GM12878 (cell line): ENCODE measurements at regions not wholly inside any gene's neighbourhood (a gene's known extent, or its start where the extent isn't known, plus 50 kb on each side); places are given as distances from the start of the nearest gene placed in this dataset.

Source experiments
- ATAC-seq: fragments of 200-7000 bp; cut with Tn5 transposase; 3 replicates; pipeline ENCODE4 v1.9.1; 2020; ENCODE audit warnings: mild to moderate bottlenecking, moderate library complexity
- BruUV-seq: library from RNA; stranded (reverse); fragments of 400-500 nt; replicated peaks from 2 replicates; lab custom pipeline; 2021; lab: Mats Ljungman, UMichigan
- CTCF ChIA-PET: fragments of 300-600 bp; sonication (Branson Sonifier 250); formaldehyde crosslinking; extraction: SDS; loops from one replicate; lab custom pipeline; 2021; ENCODE audit warnings: inconsistent platforms; lab: Yijun Ruan, JAX
- POLR2A ChIA-PET: fragments of 350-600 bp; formaldehyde crosslinking; extraction: SDS; loops from one replicate; lab custom pipeline; 2021; ENCODE audit warnings: inconsistent platforms; lab: Charles Lee
- RAD21 ChIA-PET: fragments of 300-600 bp; sonication (Branson Sonifier 250); formaldehyde crosslinking; loops from one replicate; lab custom pipeline; 2023; ENCODE audit warnings: antibody characterized with exemption; ENCODE audit not compliant: unreplicated experiment; lab: Charles Lee
- SMC1A ChIA-PET: fragments of 300-600 bp; sonication (Branson Sonifier 250); formaldehyde crosslinking; loops from one replicate; lab custom pipeline; 2023; ENCODE audit not compliant: unreplicated experiment, uncharacterized antibody; lab: Charles Lee
- DNase-seq: peaks from one replicate; pipeline ENCODE4 v3.0.0-alpha.2; 2011; ENCODE audit warnings: low read depth, low spot score
- FAIRE-seq: peaks from 3 replicates; lab custom pipeline; 2011; peaks lifted over from hg19 to GRCh38; lab: Jason Lieb, UNC
- H2AFZ ChIP-seq: 2 replicates; pipeline ENCODE4 v1.6.0; 2011; ENCODE audit warnings: low read depth, low read length, control low read depth; ENCODE audit not compliant: control insufficient read depth
- H3K27ac ChIP-seq: 2 replicates; pipeline ENCODE4 v1.5.1; 2011; ENCODE audit warnings: control low read depth; ENCODE audit not compliant: control insufficient read depth, insufficient read depth
- H3K27me3 ChIP-seq, 2 experiments: replicated peaks in 1 of 2; 2 replicates each; pipeline versions ENCODE4 v1.6.0 to v1.6.1; 2011; ENCODE audit warnings: low read length in 1 of 2; ENCODE audit not compliant: control insufficient read depth in 2 of 2, insufficient read depth in 2 of 2
- H3K36me3 ChIP-seq, 2 experiments: 2 replicates each; pipeline ENCODE4 v1.5.1; 2011; ENCODE audit warnings: low read length in 1 of 2; ENCODE audit not compliant: control insufficient read depth in 2 of 2, insufficient read depth in 2 of 2
- H3K4me1 ChIP-seq: 2 replicates; pipeline ENCODE4 v1.6.1; 2011; ENCODE audit warnings: mild to moderate bottlenecking, low read length, moderate library complexity, mixed read lengths; ENCODE audit not compliant: control insufficient read depth, insufficient read depth
- H3K4me2 ChIP-seq: 2 replicates; pipeline ENCODE4 v1.6.0; 2011; ENCODE audit warnings: control low read depth; ENCODE audit not compliant: control insufficient read depth, insufficient read depth
- H3K4me3 ChIP-seq: fragments of 200-600 bp; sonication (generic); 2 replicates; pipeline ENCODE4 v1.5.1; 2016
- H3K79me2 ChIP-seq: 2 replicates; pipeline ENCODE4 v1.6.0; 2011; ENCODE audit warnings: low read length; ENCODE audit not compliant: control insufficient read depth, insufficient read depth
- H3K9ac ChIP-seq: 2 replicates; pipeline ENCODE4 v1.8.0; 2011; ENCODE audit warnings: low read length, control low read depth, mixed read lengths; ENCODE audit not compliant: control insufficient read depth, insufficient read depth
- H3K9me3 ChIP-seq: replicated peaks from 3 replicates; pipeline ENCODE4 v1.5.1; 2011; ENCODE audit warnings: mild to moderate bottlenecking, low read length; ENCODE audit not compliant: control insufficient read depth, insufficient read depth
- H4K20me1 ChIP-seq: 2 replicates; pipeline ENCODE4 v1.6.0; 2011; ENCODE audit not compliant: control insufficient read depth, insufficient read depth
- CTCF ChIP-seq, 3 experiments: IDR thresholded peaks in 2 of 3; conservative IDR thresholded peaks in 1 of 3; 2 replicates each; pipeline ENCODE4 v1.5.1; 2011; ENCODE audit warnings: low read depth in 3 of 3, low read length in 3 of 3, mild to moderate bottlenecking in 3 of 3, control low read depth in 2 of 3, moderate library complexity in 2 of 3, inconsistent platforms in 1 of 3, mixed read lengths in 1 of 3; ENCODE audit not compliant: control insufficient read depth in 2 of 3, insufficient read depth in 1 of 3; ENCODE audit errors: extremely low read depth in 1 of 3
- E2F4 ChIP-seq: IDR thresholded peaks from 2 replicates; pipeline ENCODE4 v1.6.1; 2012; ENCODE audit warnings: low read depth, low read length, improper control_type of control experiment
- EGR1 ChIP-seq, 2 experiments: IDR thresholded peaks; 1 replicate in 1 of 2; 2 replicates in 1 of 2; pipeline ENCODE4 v1.6.1; 2011 to 2012; ENCODE audit warnings: low read depth in 2 of 2, low read length in 2 of 2, borderline replicate concordance in 1 of 2, mild to moderate bottlenecking in 1 of 2, moderate library complexity in 1 of 2
- FOXK2 ChIP-seq: fragments of 450-650 bp; IDR thresholded peaks from 2 replicates; pipeline ENCODE4 v1.6.1; 2017; ENCODE audit warnings: mild to moderate bottlenecking, moderate library complexity
- GABPA ChIP-seq: IDR thresholded peaks from 2 replicates; pipeline ENCODE4 v1.6.1; 2014; ENCODE audit warnings: antibody characterized with exemption, low read depth, mild to moderate bottlenecking, inconsistent platforms
- IRF5 ChIP-seq: fragments of 450-650 bp; IDR thresholded peaks from 2 replicates; pipeline ENCODE4 v1.6.1; 2017; ENCODE audit warnings: borderline replicate concordance
- MEF2B ChIP-seq: fragments of 450-650 bp; IDR thresholded peaks from 2 replicates; pipeline ENCODE4 v1.6.1; 2018; ENCODE audit warnings: mild to moderate bottlenecking, moderate library complexity; ENCODE audit not compliant: partially characterized antibody, poor library complexity, severe bottlenecking
- MTA3 ChIP-seq: IDR thresholded peaks from 2 replicates; pipeline ENCODE4 v1.6.1; 2012; ENCODE audit warnings: low read length, inconsistent platforms, borderline replicate concordance
- NRF1 ChIP-seq: conservative IDR thresholded peaks from 2 replicates; pipeline ENCODE4 v1.6.1; 2011; ENCODE audit warnings: mild to moderate bottlenecking, low read depth, low read length, improper control_type of control experiment
- PBX3 ChIP-seq: IDR thresholded peaks from 2 replicates; pipeline ENCODE4 v1.6.1; 2011; ENCODE audit warnings: mild to moderate bottlenecking, low read depth, low read length, moderate library complexity; ENCODE audit not compliant: insufficient replicate concordance
- RB1 ChIP-seq: fragments of 450-650 bp; formaldehyde crosslinking; IDR thresholded peaks from 2 replicates; pipeline ENCODE4 v1.6.1; 2017; ENCODE audit warnings: mild to moderate bottlenecking, borderline replicate concordance
- SMC3 ChIP-seq: IDR thresholded peaks from 2 replicates; pipeline ENCODE4 v1.6.1; 2011; ENCODE audit warnings: low read length, improper control_type of control experiment, borderline replicate concordance
- YY1 ChIP-seq: IDR thresholded peaks from 2 replicates; pipeline ENCODE4 v1.6.1; 2011; ENCODE audit warnings: low read depth, mild to moderate bottlenecking, low read length
- WGBS: methylation state at CpG from one replicate; pipeline ENCODE4 v1.1.6; 2016; ENCODE audit warnings: low lambda C conversion rate; ENCODE audit not compliant: insufficient replicate concordance, insufficient coverage; ENCODE audit errors: missing lambda C conversion rate; 5-methylcytosine and 5-hydroxymethylcytosine counted together
- in situ Hi-C: fragments of 300-500 bp; cut with MboI; formaldehyde crosslinking; loops from 9 replicates; pipeline ENCODE4 v1.14.3; 2018; ENCODE audit warnings: mixed read lengths
- intact Hi-C: fragments of 100-400 bp; cut with micrococcal nuclease; formaldehyde crosslinking; loops from one replicate; pipeline ENCODE4 v1.14.2; 2022; ENCODE audit not compliant: unreplicated experiment
- TF ChIP-seq, protein P1 (sequence below): fragments of 450-650 bp; IDR thresholded peaks from 2 replicates; pipeline ENCODE4 v1.6.1; 2017; ENCODE audit warnings: mild to moderate bottlenecking
- TF ChIP-seq, protein P2 (sequence below): IDR thresholded peaks from 2 replicates; pipeline ENCODE4 v1.6.1; 2012; ENCODE audit warnings: low read depth, low read length, improper control_type of control experiment

DNA sequence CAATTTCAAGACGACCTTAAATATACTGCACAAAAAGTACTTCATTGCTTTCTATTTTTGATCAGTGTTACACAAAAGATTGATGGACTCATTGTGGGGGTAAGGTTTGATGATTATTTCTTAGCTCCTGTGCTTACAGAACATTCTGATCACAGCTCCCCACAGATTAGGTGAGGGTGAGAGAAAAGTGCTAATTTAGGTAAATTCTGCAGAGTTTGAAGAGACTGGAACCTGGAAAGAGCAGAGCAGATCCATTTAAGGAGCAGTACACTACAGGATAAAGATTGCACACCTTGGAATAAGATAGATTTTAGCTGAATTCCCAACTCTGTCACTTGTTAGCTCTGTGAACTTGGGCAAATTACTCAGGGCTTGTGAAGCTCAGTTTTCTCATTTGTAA, 291.9 kb upstream of the CDH7 start:
- H3K4me3 ChIP-seq: no peak overlapping the region
- ChIA-PET CTCF (interaction anchor here (1.9 kb wide), 1 partner anchor 8 kb away, joined by 5 read pairs; no protein-coding TSS in a partner anchor), POLR2A (no interaction called here), RAD21 (interaction anchor here (0.6 kb wide), 1 partner anchor 212 kb away, joined by 3 read pairs; no protein-coding TSS in a partner anchor), SMC1A (interaction anchor here (0.8 to 1.7 kb wide), 3 partner anchors 19 to 245 kb away, joined by 3 to 4 read pairs (median 3); no protein-coding TSS in a partner anchor)
- intact Hi-C loops: no loop called here
- no peaks in the 10 kb centered on the region for H3K27me3 ChIP-seq
- H3K79me2 ChIP-seq: no peaks in the 10 kb centered on the region
- no peaks in the 10 kb centered on the region for H4K20me1 ChIP-seq
- DNase-seq (no peak), FAIRE-seq (no peak), ATAC-seq (no peak)
- no peak overlapping the region for H3K9ac ChIP-seq
- WGBS: 0% methylated on average over 1 of the region's 1 CpG
- TF ChIP-seq CTCF (IDR thresholded peaks at IDR 0.05 in 2 of 3, conservative IDR thresholded peaks at IDR 0.05 in 1 of 3; ENCODE audit: control insufficient read depth in 2 of 3, extremely low read depth in 1 of 3, insufficient read depth in 1 of 3, low read depth in 3 of 3, low read length in 3 of 3): no peak
- TF ChIP-seq GABPA: no peak
- no peak for TF ChIP-seq RB1
- TF ChIP-seq FOXK2: no peak
- TF ChIP-seq PBX3: no peak
- no peak for TF ChIP-seq YY1
- TF ChIP-seq E2F4: no peak
- no peak for TF ChIP-seq MTA3
- no peak for TF ChIP-seq MEF2B
- no peak for TF ChIP-seq EGR1 (IDR thresholded peaks at IDR 0.05; ENCODE audit: borderline replicate concordance in 1 of 2, low read depth in 2 of 2, low read length in 2 of 2)
- TF ChIP-seq IRF5: no peak
- TF ChIP-seq, protein P1, sequence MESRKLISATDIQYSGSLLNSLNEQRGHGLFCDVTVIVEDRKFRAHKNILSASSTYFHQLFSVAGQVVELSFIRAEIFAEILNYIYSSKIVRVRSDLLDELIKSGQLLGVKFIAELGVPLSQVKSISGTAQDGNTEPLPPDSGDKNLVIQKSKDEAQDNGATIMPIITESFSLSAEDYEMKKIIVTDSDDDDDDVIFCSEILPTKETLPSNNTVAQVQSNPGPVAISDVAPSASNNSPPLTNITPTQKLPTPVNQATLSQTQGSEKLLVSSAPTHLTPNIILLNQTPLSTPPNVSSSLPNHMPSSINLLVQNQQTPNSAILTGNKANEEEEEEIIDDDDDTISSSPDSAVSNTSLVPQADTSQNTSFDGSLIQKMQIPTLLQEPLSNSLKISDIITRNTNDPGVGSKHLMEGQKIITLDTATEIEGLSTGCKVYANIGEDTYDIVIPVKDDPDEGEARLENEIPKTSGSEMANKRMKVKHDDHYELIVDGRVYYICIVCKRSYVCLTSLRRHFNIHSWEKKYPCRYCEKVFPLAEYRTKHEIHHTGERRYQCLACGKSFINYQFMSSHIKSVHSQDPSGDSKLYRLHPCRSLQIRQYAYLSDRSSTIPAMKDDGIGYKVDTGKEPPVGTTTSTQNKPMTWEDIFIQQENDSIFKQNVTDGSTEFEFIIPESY: no peak
- TF ChIP-seq, protein P2, sequence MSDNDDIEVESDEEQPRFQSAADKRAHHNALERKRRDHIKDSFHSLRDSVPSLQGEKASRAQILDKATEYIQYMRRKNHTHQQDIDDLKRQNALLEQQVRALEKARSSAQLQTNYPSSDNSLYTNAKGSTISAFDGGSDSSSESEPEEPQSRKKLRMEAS: no peak
- TF ChIP-seq NRF1: no peak
- no peak for TF ChIP-seq SMC3
- no peak overlapping the region for H3K27ac ChIP-seq
- no peaks in the 10 kb centered on the region for H3K36me3 ChIP-seq
- in situ Hi-C loops: no loop called here
- no peaks in the 10 kb centered on the region for H3K9me3 ChIP-seq
- H3K4me2 ChIP-seq: no peak overlapping the region
- H3K4me1 ChIP-seq: no peaks in the 10 kb centered on the region
- no peak overlapping the region for H2AFZ ChIP-seq
- no TSS peak for BruUV-seq
